HAP-1 (cell line): ENCODE measurements at regions not wholly inside any gene's neighbourhood (a gene's known extent, or its start where the extent isn't known, plus 50 kb on each side); places are given as distances from the start of the nearest gene placed in this dataset.

Source experiments
- DNase-seq, 2 experiments: peaks; one replicate each; pipeline ENCODE4 v3.0.0-alpha.2; 2016 to 2020; ENCODE audit warnings: low spot score in 2 of 2
- H3K27me3 ChIP-seq: fragments of 250-450 bp; sonication (Bioruptor Pico); 2 replicates; pipeline ENCODE4 v1.5.1; 2020; ENCODE audit warnings: low read depth, mild to moderate bottlenecking, moderate library complexity
- H3K36me3 ChIP-seq: fragments of 250-450 bp; sonication (Bioruptor Pico); replicated peaks from 2 replicates; pipeline ENCODE4 v1.5.1; 2020; ENCODE audit warnings: mild to moderate bottlenecking
- H3K4me1 ChIP-seq: fragments of 250-450 bp; sonication (Bioruptor Pico); 2 replicates; pipeline ENCODE4 v1.5.1; 2020; ENCODE audit warnings: mild to moderate bottlenecking
- H3K4me3 ChIP-seq: fragments of 250-450 bp; sonication (Bioruptor Pico); 2 replicates; pipeline ENCODE4 v1.5.1; 2020; ENCODE audit warnings: mild to moderate bottlenecking, moderate library complexity
- H3K9me3 ChIP-seq: fragments of 250-450 bp; sonication (Bioruptor Pico); 2 replicates; pipeline ENCODE4 v1.5.1; 2020; ENCODE audit warnings: mild to moderate bottlenecking, moderate library complexity
- in situ Hi-C: fragments of 300-500 bp; cut with MboI; formaldehyde crosslinking; loops from 3 replicates; pipeline ENCODE4 v1.14.3; 2020; ENCODE audit warnings: low sequenced_read_pairs, inconsistent platforms, mixed read lengths

DNA sequence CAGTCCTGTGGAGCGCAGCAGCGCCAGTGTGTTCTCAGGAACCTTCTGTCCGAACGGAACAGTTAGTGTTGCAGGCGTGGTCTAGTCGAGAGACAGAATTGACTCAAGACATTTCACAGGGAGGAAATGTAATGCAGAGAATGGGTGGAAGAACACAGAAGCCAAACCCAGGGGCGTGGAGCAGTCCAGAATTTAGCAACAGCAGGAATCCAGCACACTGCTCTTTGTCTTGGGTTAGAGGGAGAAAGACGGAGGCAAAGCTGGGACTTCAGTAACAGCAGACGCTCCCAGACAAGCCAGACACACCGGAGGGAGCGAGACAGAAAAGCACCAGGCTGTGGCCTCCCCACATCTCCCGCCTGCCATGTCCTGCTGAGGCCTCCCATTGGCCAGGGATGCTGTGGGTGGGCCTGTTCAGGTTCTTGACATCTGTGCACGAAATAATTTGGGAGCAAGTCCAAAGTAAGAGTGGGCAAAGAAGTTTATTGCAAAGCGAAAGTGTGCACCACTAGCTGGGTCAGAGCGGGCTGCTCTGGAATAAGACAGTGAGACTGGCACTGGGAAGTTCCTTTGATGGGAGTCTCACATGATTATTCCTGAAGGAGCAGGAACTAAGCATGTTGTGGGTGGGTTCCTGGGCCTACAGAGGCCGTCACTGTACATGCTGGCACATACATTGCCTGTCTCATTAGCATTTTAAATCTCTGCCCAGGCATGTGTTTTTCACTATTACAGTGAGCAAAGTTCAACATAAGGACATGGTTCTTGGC is 339.3 kb upstream of the SFSWAP start:
- H3K27me3 ChIP-seq = no peaks in the 10 kb centered on the region
- H3K4me1 ChIP-seq = no peaks in the 10 kb centered on the region
- no peak for DNase-seq
- in situ Hi-C loops = no loop called here
- no peaks in the 10 kb centered on the region for H3K36me3 ChIP-seq
- H3K9me3 ChIP-seq = no peaks in the 10 kb centered on the region
- H3K4me3 ChIP-seq = no peak overlapping the region

DNA sequence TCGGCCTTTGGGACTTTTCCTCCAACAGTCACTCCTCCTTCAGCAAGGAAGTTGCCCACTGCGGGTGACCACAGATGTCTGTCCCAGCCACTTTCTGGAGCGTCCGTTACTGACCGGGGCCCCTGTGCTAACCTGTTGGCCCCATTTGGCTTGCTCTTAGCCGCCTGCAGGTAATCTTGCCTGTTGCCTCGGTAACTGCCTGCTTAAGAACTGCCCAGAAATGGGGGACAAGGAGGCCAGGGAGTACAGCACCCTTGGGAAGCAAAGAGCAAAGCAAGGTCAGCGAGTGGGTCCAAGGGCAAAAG is 338.8 kb upstream of the SFSWAP start:
- Histone ChIP-seq H3K4me3 (no peak overlapping the region), H3K27me3 (no peaks in the 10 kb centered on the region), H3K36me3 (no peaks in the 10 kb centered on the region), H3K9me3 (no peaks in the 10 kb centered on the region), H3K4me1 (no peaks in the 10 kb centered on the region)
- in situ Hi-C loops = no loop called here
- no peak for DNase-seq

DNA sequence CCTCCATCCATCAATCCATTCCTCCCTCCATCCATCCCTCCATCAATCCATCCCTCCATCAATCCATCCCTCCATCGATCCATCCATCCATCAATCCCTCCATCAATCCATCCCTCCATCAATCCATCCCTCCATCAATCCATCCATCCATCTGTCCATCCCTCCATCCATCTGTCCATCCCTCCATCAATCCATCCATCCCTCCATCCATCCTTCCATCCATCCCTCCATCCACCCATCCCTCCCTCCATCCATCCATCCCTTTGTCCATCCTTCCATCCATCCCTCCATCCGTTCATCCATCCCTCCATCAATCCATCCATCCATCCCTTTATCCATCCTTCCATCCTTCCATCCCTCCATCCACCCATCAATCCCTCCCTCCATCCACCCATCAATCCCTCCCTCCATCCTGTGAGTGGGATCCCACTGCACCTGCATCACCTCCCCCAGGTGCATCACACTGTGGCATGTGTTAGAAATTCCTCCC is 338.1 kb upstream of the SFSWAP start:
- no peak for DNase-seq
- Histone ChIP-seq H3K9me3 (no peaks in the 10 kb centered on the region), H3K36me3 (no peaks in the 10 kb centered on the region), H3K27me3 (no peaks in the 10 kb centered on the region), H3K4me1 (no peaks in the 10 kb centered on the region), H3K4me3 (no peak overlapping the region)
- in situ Hi-C loops = no loop called here

- Histone ChIP-seq H3K4me3 (no peak overlapping the region), H3K9me3 (no peaks in the 10 kb centered on the region), H3K4me1 (no peaks in the 10 kb centered on the region), H3K27me3 (peaks cover 3% of the 10 kb centered on the region; the same call in 1 of the 2 replicates), H3K36me3 (no peaks in the 10 kb centered on the region)
- in situ Hi-C loops = no loop called here
- DNase-seq = no peak
Measured at GRCh38 chr12:131375261-131375971, 335.5 kb upstream of the SFSWAP start.

- in situ Hi-C loops = no loop called here
- Histone ChIP-seq H3K4me1 (no peaks in the 10 kb centered on the region), H3K9me3 (no peaks in the 10 kb centered on the region), H3K36me3 (no peaks in the 10 kb centered on the region), H3K4me3 (no peak overlapping the region), H3K27me3 (peaks cover 3% of the 10 kb centered on the region; the same call in 1 of the 2 replicates)
- DNase-seq = no peak
Measured at GRCh38 chr12:131375972-131376345, 334.9 kb upstream of the SFSWAP start.

DNA sequence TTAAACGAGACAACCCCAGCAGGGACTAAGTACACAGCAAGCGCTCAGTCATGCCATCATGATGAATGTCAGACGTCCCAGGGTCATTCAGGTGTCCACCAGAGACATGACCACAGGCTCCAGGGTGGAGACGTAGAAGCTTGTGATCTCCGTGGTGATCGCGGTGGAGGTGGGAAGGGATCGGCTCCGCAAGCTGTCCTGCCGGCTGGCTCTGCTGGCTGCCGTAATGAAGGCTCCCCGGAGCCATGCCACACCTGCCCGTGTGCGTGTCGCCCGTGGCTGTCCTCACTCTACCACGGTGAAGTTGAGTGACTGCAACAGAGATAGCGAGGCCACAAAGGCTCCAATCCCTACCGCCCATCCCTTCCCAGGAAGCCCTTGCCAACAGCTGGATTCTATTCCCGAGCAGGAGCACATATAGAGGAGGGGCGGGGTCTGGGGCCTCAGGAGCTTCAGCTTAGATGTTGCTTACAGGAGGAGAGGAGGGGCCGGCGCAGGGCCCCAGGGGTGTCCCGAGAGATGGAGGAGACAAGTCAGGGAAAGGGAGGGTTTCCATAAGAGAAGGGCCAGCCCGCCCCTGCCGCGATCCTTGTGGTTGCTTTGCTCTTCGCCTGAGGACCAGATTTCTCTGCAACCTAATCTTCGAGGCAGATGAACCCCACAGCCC is 332.6 kb upstream of the SFSWAP start:
- DNase-seq = no peak
- Histone ChIP-seq H3K27me3 (peaks cover 3% of the 10 kb centered on the region; the same call in 1 of the 2 replicates), H3K9me3 (no peaks in the 10 kb centered on the region), H3K4me3 (no peak overlapping the region), H3K36me3 (no peaks in the 10 kb centered on the region), H3K4me1 (no peaks in the 10 kb centered on the region)
- in situ Hi-C loops = no loop called here

GRCh38 chr12:131378861-131379665 is 331.8 kb upstream of the SFSWAP start:
- Histone ChIP-seq H3K4me1 (no peaks in the 10 kb centered on the region), H3K9me3 (no peaks in the 10 kb centered on the region)

DNA sequence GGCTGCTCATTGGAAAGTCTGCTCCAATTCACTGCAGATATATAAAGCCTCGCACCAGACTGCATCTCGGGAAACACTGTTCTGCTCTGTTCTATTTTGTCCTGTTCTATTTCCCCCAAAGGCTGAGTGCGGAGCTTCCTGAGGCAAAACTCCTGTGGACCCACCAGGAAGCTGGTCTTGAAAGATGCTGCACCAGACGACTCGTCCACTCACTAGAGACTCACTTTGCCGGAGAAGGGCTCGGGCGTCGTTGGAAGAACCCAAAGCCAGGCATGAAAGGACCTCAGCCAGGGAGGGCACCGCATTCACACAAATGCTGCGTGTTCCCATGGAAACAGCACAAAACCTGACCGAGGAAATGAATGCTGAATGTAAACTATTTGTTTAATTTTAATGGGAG is 331.2 kb upstream of the SFSWAP start:
- in situ Hi-C loops = no loop called here
- Histone ChIP-seq H3K27me3 (peaks cover 3% of the 10 kb centered on the region; the same call in 1 of the 2 replicates), H3K36me3 (no peaks in the 10 kb centered on the region), H3K9me3 (no peaks in the 10 kb centered on the region), H3K4me1 (no peaks in the 10 kb centered on the region), H3K4me3 (no peak overlapping the region)
- no peak for DNase-seq

More at GRCh38 chr12:131378861-131379665, 331.8 kb upstream of the SFSWAP start:
- in situ Hi-C loops = no loop called here
- Histone ChIP-seq H3K27me3 (peaks cover 3% of the 10 kb centered on the region; the same call in 1 of the 2 replicates), H3K36me3 (no peaks in the 10 kb centered on the region), H3K4me3 (no peak overlapping the region)
- no peak for DNase-seq

DNA sequence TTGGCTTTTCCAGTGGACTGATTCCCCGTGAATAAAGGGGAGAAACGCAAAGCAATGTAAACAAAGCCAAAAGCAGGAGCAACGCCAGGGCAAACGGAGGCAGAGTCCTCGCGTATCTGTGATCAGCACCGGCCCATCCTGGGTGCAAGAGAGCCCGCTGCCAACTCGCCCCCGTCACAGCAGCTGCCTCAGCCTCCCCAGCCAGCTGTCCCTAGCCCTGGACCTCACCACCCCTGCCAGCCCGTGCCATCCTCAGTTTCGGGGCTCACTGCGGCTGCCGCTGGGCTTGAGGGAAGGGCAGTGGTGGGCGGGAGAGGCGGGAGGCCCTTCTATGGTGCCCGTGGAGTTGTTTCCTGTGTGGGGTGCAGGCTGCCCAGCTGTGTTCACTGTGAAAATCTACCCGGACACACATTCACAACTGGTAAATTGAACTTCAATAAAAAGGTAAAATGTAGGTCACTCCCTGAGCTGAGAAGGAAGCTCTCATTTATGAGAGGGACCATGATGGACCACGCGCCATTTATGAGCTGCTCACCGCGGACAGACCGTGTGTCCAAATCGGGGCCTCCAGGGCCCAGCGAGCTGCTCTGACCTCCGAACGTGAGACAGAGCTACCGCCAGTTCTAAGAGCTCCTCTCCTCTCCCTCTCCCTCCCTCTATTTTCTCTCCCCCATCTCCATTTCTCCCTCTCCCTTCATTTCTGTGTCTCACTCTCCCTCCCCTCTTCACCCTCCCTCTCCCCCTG is 330.5 kb upstream of the SFSWAP start:
- Histone ChIP-seq H3K9me3 (no peaks in the 10 kb centered on the region), H3K27me3 (peaks cover 3% of the 10 kb centered on the region; the same call in 1 of the 2 replicates), H3K36me3 (no peaks in the 10 kb centered on the region), H3K4me1 (no peaks in the 10 kb centered on the region), H3K4me3 (no peak overlapping the region)
- no peak for DNase-seq
- in situ Hi-C loops = no loop called here

DNA sequence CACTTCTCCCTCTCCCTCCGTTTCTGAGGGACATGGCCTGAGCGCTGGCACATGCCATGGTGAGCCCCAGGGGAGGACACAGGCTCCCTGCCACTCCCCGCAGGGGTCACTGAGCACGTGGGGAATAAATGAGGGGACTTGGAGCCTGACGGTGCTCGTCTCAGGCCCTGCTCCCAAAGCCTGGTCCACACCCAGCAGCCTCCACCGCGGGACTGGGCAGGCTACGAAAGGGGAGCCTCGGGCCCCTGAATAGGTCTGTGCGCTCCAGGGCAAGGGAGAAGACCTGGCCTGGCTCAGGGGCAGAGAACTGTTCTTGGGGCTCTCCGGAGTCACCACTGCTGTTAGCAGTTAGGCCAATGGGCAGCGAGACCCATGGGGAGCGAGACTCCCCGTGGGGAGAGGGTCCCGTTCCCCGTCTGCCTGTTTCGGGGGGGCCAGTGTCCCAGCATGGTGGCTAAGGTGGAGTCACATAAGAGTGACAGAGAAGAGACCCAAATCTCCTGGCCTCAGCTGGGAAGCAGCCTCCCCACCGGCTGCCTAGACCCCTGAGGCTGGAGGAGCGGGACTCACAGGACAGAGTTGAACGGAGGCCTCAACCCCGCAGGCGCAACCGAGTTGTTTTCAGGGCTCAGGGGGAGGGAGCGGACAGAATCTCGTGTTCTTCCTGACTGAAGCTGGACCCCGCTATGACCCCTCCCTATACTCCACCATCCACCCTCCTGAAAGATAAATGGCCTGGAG is 329.8 kb upstream of the SFSWAP start:
- Histone ChIP-seq H3K36me3 (no peaks in the 10 kb centered on the region), H3K27me3 (peaks cover 3% of the 10 kb centered on the region; the same call in 1 of the 2 replicates), H3K9me3 (no peaks in the 10 kb centered on the region), H3K4me3 (no peak overlapping the region), H3K4me1 (no peaks in the 10 kb centered on the region)
- in situ Hi-C loops = no loop called here
- no peak for DNase-seq

DNA sequence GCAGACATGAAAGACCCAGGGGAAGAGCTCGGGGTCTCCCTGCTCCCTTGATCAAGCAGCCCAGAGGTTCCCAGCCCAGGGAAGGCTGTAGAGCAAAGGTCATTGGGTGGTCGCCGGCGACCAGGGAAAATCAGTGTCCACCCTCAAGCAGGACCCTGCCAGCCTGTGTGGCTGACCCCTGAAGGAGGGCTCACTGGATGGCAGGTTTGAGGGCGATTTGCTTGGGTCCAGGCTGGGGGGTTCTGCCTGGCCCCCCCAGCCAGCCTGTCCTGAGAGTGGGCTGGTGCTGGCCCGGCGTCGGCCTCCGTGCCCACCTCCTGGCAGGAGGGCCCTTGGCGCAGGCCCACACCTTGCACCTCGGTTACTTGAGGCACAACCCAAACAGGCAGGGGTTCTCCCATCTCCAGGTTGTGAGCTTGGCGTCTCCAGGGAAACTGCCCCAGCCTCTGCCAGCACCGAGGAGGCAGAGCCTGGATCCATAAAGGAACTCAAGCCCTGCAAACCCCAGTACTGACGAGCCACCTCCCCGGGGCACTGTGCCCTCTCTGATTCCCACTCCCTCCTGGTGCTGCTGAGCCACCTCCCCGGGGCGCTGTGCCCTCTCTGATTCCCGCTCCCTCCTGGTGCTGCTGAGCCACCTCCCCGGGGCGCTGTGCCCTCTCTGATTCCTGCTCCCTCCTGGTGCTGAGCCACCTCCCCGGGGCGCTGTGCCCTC is 329.0 kb upstream of the SFSWAP start:
- no peak for DNase-seq
- H3K4me3 ChIP-seq = no peak overlapping the region
- H3K9me3 ChIP-seq = no peaks in the 10 kb centered on the region
- H3K27me3 ChIP-seq = peaks cover 3% of the 10 kb centered on the region; the same call in 1 of the 2 replicates
- no peaks in the 10 kb centered on the region for H3K4me1 ChIP-seq
- H3K36me3 ChIP-seq = no peaks in the 10 kb centered on the region
- in situ Hi-C loops = no loop called here

GRCh38 chr12:131383291-131383690 is 327.6 kb upstream of the SFSWAP start:
- Histone ChIP-seq H3K4me3 (no peak overlapping the region), H3K27me3 (peaks cover 3% of the 10 kb centered on the region; the same call in 1 of the 2 replicates), H3K36me3 (no peaks in the 10 kb centered on the region), H3K9me3 (no peaks in the 10 kb centered on the region), H3K4me1 (no peaks in the 10 kb centered on the region)
- DNase-seq = no peak
- in situ Hi-C loops = no loop called here
